ENCODE measurements at regions not wholly inside any gene's neighbourhood (a gene's known extent, or its start where the extent isn't known, plus 50 kb on each side); places are given as distances from the start of the nearest gene placed in this dataset.

- Histone ChIP-seq H3K27me3 (no peaks in the 10 kb centered on the region), H3K27ac (no peak overlapping the region), H3K9me3 (no peaks in the 10 kb centered on the region), H3K4me1 (no peaks in the 10 kb centered on the region), H3K36me3 (no peaks in the 10 kb centered on the region), H3K4me3 (no peak overlapping the region)
- intact Hi-C loops (cut with DNase I; ENCODE audit: low total_unique reads): no loop called here
- TF ChIP-seq POLR2A (IDR thresholded peaks at IDR 0.05) (no peak), CTCF (IDR thresholded peaks at IDR 0.05) (no peak)
- DNase-seq: no peak
These were observed 115.9 kb upstream of the RPS6KA2 start for GRCh38 chr6:166742981-166743380.

GRCh38 chr6:166739976-166740318, 112.9 kb upstream of the RPS6KA2 start:
- no peak overlapping the region for H3K4me3 ChIP-seq
- intact Hi-C loops (cut with DNase I; ENCODE audit: low total_unique reads): no loop called here
- no peak for DNase-seq

GRCh38 chr6:166739117-166739975, 112.3 kb upstream of the RPS6KA2 start:
- Histone ChIP-seq H3K4me1 (no peaks in the 10 kb centered on the region), H3K4me3 (no peak overlapping the region), H3K36me3 (no peaks in the 10 kb centered on the region), H3K9me3 (no peaks in the 10 kb centered on the region), H3K27me3 (no peaks in the 10 kb centered on the region), H3K27ac (no peak overlapping the region)
- TF ChIP-seq POLR2A (IDR thresholded peaks at IDR 0.05) (no peak), CTCF (IDR thresholded peaks at IDR 0.05) (no peak)
- intact Hi-C loops (cut with DNase I; ENCODE audit: low total_unique reads): no loop called here
- no peak for DNase-seq

More at GRCh38 chr6:166739976-166740318, 112.9 kb upstream of the RPS6KA2 start:
- Histone ChIP-seq H3K27me3 (no peaks in the 10 kb centered on the region), H3K36me3 (no peaks in the 10 kb centered on the region), H3K4me1 (no peaks in the 10 kb centered on the region), H3K9me3 (no peaks in the 10 kb centered on the region), H3K27ac (no peak overlapping the region)
- TF ChIP-seq POLR2A (IDR thresholded peaks at IDR 0.05) (no peak), CTCF (IDR thresholded peaks at IDR 0.05) (no peak)

- Histone ChIP-seq H3K4me3 (no peak overlapping the region), H3K9me3 (no peaks in the 10 kb centered on the region), H3K27me3 (no peaks in the 10 kb centered on the region), H3K36me3 (no peaks in the 10 kb centered on the region), H3K4me1 (no peaks in the 10 kb centered on the region), H3K27ac (no peak overlapping the region)
- TF ChIP-seq POLR2A (IDR thresholded peaks at IDR 0.05) (no peak), CTCF (IDR thresholded peaks at IDR 0.05) (no peak)
- intact Hi-C loops (cut with DNase I; ENCODE audit: low total_unique reads): no loop called here
- DNase-seq: no peak
These were observed 111.5 kb upstream of the RPS6KA2 start for GRCh38 chr6:166738386-166739116.

- Histone ChIP-seq H3K27me3 (no peaks in the 10 kb centered on the region), H3K27ac (no peak overlapping the region), H3K9me3 (no peaks in the 10 kb centered on the region), H3K4me3 (no peak overlapping the region), H3K36me3 (no peaks in the 10 kb centered on the region), H3K4me1 (no peaks in the 10 kb centered on the region)
- intact Hi-C loops (cut with DNase I; ENCODE audit: low total_unique reads): no loop called here
- no peak for DNase-seq
- no peak for TF ChIP-seq POLR2A (IDR thresholded peaks at IDR 0.05)
- TF ChIP-seq CTCF (IDR thresholded peaks at IDR 0.05): no peak
These were observed 110.2 kb upstream of the RPS6KA2 start for GRCh38 chr6:166737261-166737660.
